Erythroblast (primary cell): ENCODE measurements at regions not wholly inside any gene's neighbourhood (a gene's known extent, or its start where the extent isn't known, plus 50 kb on each side); places are given as distances from the start of the nearest gene placed in this dataset.

ENCODE experiments used
- GATA1 ChIP-seq: IDR thresholded peaks from 2 replicates; pipeline ENCODE4 v1.6.1; 2011; ENCODE audit warnings: low read depth, mild to moderate bottlenecking, control low read depth, low read length, moderate library complexity
- POLR2A ChIP-seq: IDR thresholded peaks from 2 replicates; pipeline ENCODE4 v1.6.1; 2011; ENCODE audit warnings: mild to moderate bottlenecking, low read length

- no peak for TF ChIP-seq POLR2A
- no peak for TF ChIP-seq GATA1
Measured at GRCh38 chr7:156148995-156149394, 336.7 kb upstream of the SHH start.
